Activated CD8-positive, alpha-beta memory T cell treated with anti-CD3 and anti-CD28 coated beads, Interleukin-2, amount 50 U/mL, for 24 hours (primary cell): ENCODE measurements at regions not wholly inside any gene's neighbourhood (a gene's known extent, or its start where the extent isn't known, plus 50 kb on each side); places are given as distances from the start of the nearest gene placed in this dataset.

Experiments used
- DNase-seq: peaks from one replicate; pipeline ENCODE4 v3.0.0-alpha.2; 2020; ENCODE audit errors: extremely low read depth

DNA sequence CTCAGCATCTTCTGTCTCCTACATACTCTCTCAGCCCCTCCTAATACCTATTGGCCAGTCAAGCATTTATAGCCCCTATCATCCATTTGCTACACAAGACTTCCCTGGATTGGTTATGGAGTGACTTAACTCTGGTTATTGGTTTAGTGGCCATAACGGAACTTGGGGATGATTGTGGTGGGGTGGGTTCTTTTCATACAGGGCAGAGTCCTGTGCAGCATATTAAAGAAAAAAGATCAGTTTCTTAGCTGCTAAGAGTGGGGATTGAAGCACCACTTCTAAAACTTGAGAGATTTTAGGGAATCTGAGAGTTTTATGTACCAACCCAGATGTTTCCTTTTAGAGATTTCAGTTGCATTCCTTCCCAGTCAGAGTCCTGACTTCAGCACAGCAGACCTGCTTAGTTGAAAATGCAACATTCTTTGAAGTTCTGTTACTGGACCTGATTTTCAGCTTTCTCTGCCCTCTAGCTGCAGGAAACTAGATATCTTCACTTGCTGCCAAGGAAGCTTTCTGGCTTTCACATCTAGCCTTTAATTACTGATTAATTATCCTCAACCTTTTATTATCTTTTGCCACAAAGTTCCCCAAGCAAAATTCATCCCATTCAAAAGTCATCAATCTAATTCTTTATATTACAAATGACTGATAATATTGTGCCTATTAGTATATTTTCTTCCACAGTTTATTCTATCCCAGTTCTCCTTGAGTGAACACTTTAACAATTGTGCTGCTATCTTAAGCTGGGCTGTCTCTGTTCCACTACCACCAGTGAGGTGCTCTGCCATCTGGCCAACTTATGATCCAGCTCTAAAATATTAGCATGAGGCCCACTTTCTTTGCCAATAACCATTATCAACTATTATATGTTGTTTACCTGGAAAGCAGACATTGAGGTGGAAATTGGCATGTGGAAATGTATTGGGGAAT is 906.0 kb upstream of the ALCAM start:
- no peak for DNase-seq

DNA sequence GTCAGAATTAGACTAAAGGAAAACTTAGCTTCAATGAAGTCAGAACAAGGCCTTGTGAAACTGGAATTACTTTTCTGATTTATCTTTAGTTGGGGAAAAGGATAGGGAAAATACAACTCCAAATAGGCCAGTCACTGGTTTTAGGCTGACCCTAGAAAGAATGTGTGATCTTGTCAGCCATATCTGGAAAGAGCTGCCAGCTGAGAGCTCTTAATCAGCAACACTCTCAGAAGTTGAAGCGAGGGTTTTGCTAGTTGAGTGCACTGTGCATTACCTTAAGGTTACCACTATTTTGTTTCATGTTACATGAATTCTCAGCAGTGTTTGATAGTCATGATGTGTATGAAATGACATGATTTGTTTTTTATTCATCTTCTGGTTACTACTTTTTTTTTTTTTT is 905.3 kb upstream of the ALCAM start:
- no peak for DNase-seq

DNA sequence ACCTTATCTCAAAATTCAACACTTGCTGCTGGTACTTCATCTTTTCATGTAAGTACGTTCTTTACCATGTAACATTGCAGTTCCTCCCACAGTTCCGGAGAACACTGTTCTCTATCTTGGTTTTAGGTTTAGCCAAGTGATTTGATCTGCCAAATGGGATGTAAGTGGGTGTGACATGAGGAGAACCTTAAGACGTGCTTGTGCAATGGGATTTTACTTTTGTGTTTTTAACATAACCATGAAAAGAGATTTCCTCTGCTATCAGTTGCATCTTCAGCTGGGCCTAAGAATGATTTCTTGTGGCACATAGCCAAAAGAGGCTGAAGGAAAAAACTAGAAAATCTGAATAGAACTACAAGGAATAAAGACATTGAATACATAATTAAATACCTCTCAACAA is 894.5 kb upstream of the ALCAM start:
- DNase-seq: no peak

DNA sequence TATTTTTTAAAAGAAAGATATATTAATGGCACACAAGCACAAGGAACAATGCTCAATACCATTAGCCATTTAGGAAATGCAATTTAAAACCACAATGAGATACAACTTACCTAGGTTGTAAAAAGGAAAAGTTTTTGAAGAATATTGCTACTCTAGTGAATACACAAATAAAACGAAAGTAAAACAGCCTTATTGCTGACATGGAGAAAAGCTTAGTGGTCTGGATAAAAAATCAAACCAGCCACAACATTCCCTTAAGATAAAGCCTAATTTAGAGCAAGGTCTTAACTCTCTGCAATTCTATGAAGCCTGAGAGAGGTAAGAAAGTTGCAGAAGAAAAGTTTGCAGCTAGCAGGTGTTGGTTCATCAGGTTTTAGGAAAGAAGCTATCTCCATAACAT is 892.7 kb upstream of the ALCAM start:
- no peak for DNase-seq

DNA sequence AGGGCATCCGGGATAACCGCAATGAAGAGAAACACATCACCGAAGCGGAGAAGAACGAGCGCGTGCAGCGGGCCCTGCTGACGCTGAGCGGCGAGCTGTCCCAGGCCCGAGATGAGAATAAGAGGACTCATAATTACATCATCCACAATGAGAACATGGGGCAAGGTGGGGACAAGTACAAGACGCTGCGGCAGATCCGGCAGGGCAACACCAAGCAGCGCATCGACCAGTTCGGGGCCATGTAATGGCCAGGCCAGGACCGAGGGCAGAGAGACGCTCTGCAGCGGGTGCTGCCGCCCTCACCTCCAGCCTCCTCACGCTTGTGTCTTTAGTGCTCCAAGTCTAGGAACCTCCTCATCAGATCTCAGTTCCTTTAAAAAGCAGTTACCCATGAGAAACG is 863.7 kb upstream of the ALCAM start:
- no peak for DNase-seq

DNA sequence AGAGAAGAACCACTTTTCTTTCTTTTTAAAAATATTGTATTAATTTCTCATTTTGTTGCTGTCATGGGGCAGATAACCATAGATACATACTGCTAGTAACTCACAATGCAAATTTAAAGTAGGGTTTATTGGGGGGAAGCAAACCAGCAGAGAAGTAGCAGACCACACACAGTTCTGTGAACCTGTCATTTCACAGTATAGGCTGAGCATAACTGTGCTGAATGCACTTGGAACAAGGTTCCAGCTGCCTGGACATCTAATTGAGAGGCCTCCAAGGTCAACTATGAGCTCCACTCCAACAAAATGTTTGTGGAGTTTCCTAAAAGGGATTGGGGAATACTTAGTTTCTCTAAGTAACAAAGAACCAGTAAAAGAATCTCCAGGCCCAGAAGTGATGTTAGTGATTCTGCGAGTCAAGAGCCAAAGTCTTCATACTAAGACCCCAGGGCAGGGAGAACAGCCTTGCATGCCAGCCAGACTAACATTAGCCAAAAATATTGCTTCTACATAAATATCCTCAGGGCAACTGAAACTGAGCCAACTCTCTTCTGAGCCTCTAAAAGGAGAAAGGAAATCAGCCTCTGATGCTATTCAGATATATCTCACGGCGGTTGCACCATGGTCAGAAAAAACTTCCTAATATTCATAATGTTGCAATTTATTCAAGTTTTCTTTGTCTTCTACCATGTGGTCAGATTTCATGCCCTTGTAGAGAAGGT is 856.4 kb upstream of the ALCAM start:
- DNase-seq: no peak

DNA sequence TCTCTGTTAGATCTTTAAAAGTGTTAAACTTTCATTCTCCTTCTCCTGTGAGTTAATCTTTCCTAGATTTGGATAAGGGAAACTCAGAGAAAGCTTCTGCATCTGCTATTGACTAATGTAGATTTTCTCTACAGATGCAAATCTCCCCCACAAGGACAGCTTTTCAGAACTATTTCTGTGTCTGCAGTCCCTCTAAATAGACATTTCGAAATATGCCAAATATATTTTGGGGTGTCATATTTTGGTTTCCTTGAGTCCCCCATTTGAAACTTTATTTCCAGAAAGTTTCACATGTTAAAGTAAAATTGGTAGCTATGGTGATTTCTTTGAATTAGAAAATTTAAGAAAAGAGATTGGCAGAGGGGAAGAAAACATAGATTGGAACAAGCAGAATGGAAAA is 852.3 kb upstream of the ALCAM start:
- DNase-seq: no peak

DNA sequence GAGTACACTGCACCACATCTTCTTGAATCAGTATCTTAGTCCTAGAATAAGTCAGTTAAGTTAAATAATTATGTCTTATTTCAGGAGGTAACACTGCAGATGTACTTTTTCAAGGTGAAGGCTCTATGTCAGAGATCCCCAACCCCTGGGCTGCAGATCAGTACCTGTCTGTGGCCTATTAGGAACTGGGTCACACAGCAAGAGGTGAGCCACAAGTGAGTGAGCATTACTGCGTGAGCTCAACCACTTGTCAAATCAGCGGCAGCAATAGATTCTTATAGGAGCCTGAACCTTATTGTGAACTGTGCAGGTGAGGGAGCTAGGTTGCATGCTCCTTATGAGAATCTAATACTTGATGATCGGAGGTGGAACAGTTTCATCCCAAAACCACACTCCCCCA is 851.9 kb upstream of the ALCAM start:
- no peak for DNase-seq

DNA sequence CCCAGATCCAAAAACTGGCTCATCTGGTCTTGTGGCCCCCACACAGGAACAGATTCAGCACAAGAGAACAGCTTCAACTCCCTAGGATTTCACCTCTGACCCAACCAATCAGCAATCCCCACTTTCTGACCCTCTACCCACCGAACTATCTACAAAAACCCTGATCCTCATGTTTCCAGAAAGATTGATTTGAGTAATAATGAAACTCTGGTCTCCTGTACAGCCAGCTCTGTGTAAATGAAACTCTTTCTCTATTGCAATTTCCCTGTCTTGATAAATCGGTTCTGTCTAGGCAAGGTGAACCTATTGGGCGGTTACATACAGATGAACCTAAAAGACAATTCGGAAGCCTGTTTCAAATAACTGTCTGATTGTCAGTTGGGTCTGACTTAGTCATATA is 847.6 kb upstream of the ALCAM start:
- DNase-seq: no peak

DNA sequence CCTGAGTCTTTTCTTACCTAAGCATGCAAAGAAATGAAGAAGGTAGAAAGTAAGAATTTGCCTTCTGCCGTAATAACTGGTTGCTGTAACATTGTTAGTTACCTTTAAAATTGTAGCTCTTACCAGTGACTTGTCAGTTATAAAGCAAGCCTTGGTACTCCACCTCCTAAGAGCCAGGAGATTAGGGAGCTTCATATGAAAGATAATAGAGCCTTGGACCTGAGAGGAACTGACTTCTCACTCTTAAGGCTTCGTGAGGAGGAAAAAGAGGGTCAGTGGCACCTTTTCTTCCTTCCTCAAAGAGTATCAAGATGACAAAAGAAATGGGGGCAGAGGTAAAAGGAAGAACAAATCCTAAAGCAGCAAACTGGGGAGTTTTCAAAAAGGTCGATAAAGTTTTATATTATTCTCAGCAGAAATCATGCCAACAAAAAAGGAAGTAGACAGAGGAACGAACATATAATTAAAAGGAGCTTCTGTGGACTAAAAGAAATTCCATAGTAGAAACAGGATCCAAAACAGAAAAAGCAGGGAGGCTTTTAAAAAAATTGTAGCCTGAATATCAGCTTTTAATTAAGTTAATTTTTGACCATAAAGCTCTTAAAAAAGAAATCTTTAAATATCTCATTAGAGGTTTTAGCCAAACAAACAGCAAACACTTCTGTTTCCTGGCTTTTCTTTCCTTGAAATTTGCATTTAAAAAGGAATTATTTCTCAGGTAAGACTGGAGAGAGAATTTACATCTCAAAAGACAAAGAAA is 847.1 kb upstream of the ALCAM start:
- DNase-seq: no peak

DNA sequence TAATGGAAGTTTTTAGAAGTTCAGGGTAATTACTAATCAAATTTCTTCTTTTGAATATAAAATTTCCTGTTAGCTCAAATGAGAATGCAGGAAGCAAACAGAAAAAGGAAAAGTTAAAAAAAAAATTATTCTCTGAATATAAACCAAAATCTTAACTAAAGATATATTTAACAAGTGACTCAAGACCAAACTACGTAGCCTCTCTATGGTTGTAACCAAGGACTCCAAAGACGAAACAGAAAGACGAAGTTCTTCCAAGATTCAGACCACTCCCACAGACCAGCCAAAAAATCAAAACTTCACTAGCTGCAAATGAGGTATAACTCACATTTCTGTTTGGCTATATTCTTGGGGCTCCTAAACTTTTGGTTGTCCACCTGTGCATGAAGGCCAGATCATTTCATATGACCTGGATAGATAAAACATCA is 846.5 kb upstream of the ALCAM start:
- no peak for DNase-seq

DNA sequence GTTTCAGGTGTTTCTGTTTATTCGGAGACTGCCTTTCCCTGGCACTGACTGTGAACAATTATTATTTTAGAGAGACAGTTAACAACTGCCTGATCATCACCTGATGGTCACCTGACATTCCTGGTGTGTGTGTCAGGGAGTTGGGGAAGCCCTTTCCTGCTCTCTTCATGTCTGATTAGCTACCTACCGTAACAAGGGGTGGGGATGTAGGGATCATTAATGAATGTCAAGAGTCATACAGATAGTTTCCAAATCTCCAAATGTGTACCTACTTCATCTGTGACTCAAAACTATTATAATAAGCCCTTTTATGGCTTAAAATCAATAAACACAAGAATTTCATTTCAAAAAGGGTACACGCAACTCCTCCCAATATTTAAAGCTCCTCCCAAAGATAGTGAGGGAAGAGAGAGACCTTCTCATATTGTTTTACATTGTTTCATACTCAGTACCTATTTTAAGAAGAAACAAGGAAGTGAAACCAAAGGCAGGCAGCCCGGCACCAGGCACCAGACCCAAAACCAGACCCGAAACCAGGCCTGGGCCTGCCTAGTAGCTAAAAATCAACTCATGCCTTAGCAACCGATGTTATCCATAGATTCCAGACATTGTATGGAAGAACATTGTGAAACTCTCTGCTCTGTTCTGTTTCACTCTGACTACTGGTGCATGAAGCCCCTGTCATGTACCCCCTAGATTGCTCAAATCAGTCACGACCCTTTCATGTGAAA is 844.9 kb upstream of the ALCAM start:
- no peak for DNase-seq

DNA sequence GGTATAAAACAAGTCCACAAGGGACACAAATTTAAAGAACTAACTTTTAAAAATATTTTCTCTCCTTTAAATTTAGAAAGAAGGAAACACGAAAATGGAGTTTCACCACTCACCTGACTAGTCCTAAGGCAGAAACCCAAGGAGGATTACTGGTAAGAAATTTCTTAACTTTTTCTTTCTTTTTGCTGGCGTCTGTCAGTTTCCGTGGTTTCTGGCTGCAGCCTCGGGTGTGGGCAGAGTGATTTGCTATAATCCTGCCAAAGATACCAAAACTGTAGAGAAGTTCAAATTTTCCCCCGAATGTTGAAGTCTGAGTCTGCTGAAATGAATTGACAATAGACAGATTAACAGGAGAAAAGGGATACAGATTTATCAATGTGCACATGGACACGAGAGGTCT is 843.6 kb upstream of the ALCAM start:
- no peak for DNase-seq

DNA sequence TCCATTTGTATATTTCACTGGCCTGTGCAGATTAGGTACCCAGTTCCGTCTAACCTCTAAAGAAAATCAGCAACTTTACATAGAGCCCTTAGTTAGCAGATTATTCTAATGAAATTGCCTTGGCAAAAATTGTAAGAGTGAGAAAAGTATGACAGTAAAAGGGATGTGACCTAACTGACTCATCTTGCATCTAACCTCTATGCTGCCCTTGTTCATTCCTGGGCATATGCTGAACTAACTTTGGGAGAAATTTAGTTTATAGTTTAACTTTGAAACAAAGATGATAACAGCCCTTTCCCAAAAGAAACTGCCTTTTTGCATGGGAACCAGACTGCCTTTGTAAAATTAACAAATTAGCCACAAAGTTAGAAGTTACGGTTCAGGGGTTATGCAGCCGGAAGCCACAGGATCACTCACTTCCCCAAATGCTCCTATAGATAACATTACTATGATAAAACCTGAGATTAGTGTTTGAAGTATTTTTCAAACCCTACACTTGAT is 839.8 kb upstream of the ALCAM start:
- DNase-seq: no peak

DNA sequence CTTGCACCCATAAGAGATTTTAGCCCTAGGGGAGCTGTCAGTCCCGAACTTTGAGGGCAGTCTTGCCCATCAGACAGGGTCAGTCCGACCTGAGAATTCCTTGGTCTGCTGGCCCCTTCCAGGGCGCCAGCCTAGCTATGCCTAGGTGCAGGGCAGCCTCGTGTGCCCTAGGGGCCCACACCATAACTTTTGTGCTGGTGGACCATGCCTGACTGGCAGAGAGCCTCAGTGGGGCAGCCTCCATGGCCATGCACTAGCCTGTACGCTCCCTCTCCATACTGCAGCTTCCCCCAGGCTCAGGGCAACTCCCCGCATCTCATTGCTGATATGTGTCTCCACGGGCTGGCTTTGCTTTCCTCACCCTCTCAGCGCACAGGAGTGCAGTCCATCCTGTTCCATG is 835.8 kb upstream of the ALCAM start:
- DNase-seq: no peak

DNA sequence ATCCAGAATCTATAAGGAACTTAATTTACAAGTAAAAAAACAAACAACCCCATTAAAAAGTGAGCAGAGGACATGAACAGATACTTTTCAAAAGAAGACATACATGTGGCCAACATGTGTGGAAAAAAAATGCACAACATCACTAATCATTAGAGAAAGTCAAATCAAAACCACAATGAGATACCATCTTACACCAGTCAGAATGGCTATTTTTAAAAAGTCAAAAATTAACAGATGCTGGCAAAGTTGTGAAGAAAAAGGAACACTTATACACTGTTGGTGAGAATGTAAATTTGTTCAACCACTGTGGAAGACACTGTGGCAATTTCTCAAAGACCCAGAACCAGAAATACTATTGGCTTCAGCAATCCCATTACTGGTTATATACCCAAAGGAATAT is 830.0 kb upstream of the ALCAM start:
- no peak for DNase-seq

DNA sequence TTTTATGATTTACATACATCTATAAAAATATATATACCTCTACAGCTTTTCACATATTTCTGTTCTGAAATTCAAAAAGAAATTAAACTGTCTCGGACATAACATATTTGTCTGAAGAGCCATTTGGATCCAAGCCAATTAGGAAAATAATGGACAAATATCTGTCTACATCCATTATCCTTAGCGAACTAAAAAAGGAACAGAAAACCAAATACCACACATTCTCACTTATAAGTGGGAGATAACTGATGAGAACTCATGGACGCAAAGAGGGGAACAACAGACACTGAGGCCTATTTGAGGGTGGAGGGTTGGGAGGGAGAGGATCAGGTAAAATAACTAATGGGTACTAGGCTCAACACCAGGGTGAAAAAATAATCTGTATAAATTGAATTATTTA is 829.4 kb upstream of the ALCAM start:
- no peak for DNase-seq

DNA sequence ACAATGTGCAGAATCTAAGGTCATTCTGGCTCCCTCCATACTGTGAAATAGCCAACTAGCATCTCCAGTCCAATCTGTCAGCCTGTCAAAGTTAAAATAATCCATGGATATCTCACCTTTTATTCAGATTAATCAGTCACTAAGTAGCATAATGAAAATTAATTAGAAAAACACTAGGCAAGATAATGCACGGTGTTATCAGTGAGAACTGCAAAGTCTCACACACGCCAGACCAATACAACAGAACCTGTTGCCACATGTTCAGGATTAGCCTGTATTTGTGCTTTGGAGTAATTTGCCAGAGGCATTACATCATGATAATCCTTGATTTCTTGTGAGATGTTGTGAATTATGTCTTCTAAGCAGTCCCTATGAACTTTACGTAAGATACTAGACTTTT is 820.4 kb upstream of the ALCAM start:
- DNase-seq: no peak

DNA sequence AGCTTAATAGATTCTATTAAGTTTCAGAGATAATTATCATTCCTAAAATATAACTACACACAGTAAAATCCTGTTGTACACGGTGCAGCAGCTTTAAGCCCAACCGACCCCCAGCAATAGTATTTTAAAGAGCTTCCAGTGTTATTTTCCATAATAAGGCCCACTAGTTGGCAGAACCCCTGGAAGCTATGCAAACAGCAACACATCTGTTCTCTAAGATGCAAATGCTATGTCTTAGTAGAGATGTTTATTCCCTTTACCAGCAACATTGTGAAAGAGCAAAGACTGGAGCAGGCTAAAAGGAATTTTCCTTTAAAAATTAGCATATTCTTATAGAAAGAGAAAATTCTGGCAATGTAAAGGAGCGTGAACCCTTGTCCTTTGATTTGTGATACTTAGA is 819.7 kb upstream of the ALCAM start:
- DNase-seq: no peak

DNA sequence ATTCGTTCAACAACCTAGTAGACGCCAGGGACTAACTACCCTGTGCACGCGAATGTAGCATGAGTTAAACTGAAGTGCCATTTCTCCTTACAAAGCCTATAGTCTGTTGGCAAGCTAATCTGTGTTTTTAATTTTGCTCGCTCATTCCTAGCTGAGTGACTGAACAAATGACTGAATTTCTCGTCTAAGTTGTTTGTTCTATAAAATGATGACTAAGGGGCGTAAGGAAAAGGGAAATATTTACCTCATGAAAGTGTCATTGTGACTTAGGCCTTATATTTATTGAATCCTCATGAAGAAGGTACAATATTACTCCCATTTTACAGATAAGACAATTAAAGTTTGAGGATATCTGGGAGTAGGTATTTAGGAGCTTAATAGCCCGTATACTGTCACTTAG is 818.3 kb upstream of the ALCAM start:
- no peak for DNase-seq

DNA sequence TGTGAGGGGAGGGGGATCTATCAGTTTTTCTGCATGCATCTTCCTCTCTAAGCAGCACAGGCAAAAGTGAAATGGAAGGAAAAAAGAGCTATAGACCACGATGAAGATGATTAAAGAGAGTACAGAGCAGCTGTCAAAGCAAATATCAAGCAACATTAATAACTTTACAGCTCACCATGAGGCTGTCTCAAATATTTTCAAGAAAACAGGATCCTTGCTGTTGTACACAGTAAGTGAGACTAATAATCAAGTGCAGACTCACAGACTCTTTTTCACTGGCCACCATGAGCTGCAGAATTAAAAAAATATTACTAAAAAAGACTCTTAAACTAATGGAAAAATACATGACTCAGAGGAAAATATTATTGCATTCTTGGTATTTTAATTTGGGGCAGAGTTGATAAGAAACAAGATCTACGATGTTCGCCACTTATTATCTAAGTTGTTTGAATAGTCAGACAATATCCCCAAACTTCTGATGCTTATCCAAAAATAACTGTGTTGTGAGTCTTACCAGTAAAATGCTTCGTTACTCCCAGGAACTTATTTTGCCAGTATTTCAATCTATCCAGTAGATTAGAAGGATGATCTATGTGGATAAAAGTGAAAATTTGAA is 817.5 kb upstream of the ALCAM start:
- DNase-seq: no peak
